ENCODE measurements at regions not wholly inside any gene's neighbourhood (a gene's known extent, or its start where the extent isn't known, plus 50 kb on each side); places are given as distances from the start of the nearest gene placed in this dataset.
"Not testable (repeated sequence)": the region's sequence is repeated elsewhere in the genome, so short reads cannot be mapped to it uniquely, and the experiment has no call there.

GRCh38 chr15:32313446-32314209 lies 89.5 kb downstream of the GOLGA8K start:
- not testable (repeated sequence) for H3K27ac ChIP-seq (ENCODE audit: low read depth in 1 of 2, low read length in 2 of 2); H3K4me1 ChIP-seq (ENCODE audit: control insufficient read depth in 4 of 4, insufficient read depth in 4 of 4, low read length in 3 of 4); H3K9me3 ChIP-seq (ENCODE audit: control insufficient read depth in 4 of 4, low read length in 3 of 4); H3K9ac ChIP-seq (ENCODE audit: low read depth in 1 of 2, low read length in 2 of 2); H3K27me3 ChIP-seq (ENCODE audit: control insufficient read depth in 4 of 4, insufficient read depth in 4 of 4, low read length in 3 of 4); H3K36me3 ChIP-seq (ENCODE audit: control insufficient read depth in 4 of 4, insufficient read depth in 3 of 4, low read depth in 1 of 4, low read length in 3 of 4); H3K4me3 ChIP-seq (ENCODE audit: low read depth in 1 of 3, low read length in 3 of 3); DNase-seq (ENCODE audit: low spot score)
- 69% methylated on average over 31 of the region's 77 CpGs for WGBS

GRCh38 chr15:32312721-32313120 lies 90.4 kb downstream of the GOLGA8K start:
- H3K9me3 ChIP-seq (ENCODE audit: control insufficient read depth in 4 of 4, low read length in 3 of 4); H3K9ac ChIP-seq (ENCODE audit: low read depth in 1 of 2, low read length in 2 of 2); H3K27ac ChIP-seq (ENCODE audit: low read depth in 1 of 2, low read length in 2 of 2); H3K4me3 ChIP-seq (ENCODE audit: low read depth in 1 of 3, low read length in 3 of 3); DNase-seq (ENCODE audit: low spot score); H3K27me3 ChIP-seq (ENCODE audit: control insufficient read depth in 4 of 4, insufficient read depth in 4 of 4, low read length in 3 of 4); H3K4me1 ChIP-seq (ENCODE audit: control insufficient read depth in 4 of 4, insufficient read depth in 4 of 4, low read length in 3 of 4); H3K36me3 ChIP-seq (ENCODE audit: control insufficient read depth in 4 of 4, insufficient read depth in 3 of 4, low read depth in 1 of 4, low read length in 3 of 4): not testable (repeated sequence)
- WGBS: 11% methylated on average over 26 of the region's 37 CpGs

GRCh38 chr15:32307592-32307991 lies 95.5 kb downstream of the GOLGA8K start:
- not testable (repeated sequence) for H3K36me3 ChIP-seq (ENCODE audit: control insufficient read depth in 4 of 4, insufficient read depth in 3 of 4, low read depth in 1 of 4, low read length in 3 of 4); H3K9me3 ChIP-seq (ENCODE audit: control insufficient read depth in 4 of 4, low read length in 3 of 4); H3K4me1 ChIP-seq (ENCODE audit: control insufficient read depth in 4 of 4, insufficient read depth in 4 of 4, low read length in 3 of 4); H3K9ac ChIP-seq (ENCODE audit: low read depth in 1 of 2, low read length in 2 of 2); DNase-seq (ENCODE audit: low spot score); H3K4me3 ChIP-seq (ENCODE audit: low read depth in 1 of 3, low read length in 3 of 3); H3K27ac ChIP-seq (ENCODE audit: low read depth in 1 of 2, low read length in 2 of 2); H3K27me3 ChIP-seq (ENCODE audit: control insufficient read depth in 4 of 4, insufficient read depth in 4 of 4, low read length in 3 of 4)
- 54% methylated on average over 5 of the region's 5 CpGs for WGBS

GRCh38 chr15:32276200-32276830 lies 126.8 kb downstream of the GOLGA8K start:
- not testable (repeated sequence) for H3K4me1 ChIP-seq (ENCODE audit: control insufficient read depth in 4 of 4, insufficient read depth in 4 of 4, low read length in 3 of 4); H3K4me3 ChIP-seq (ENCODE audit: low read depth in 1 of 3, low read length in 3 of 3); H3K36me3 ChIP-seq (ENCODE audit: control insufficient read depth in 4 of 4, insufficient read depth in 3 of 4, low read depth in 1 of 4, low read length in 3 of 4); DNase-seq (ENCODE audit: low spot score); H3K27ac ChIP-seq (ENCODE audit: low read depth in 1 of 2, low read length in 2 of 2); H3K27me3 ChIP-seq (ENCODE audit: control insufficient read depth in 4 of 4, insufficient read depth in 4 of 4, low read length in 3 of 4); H3K9ac ChIP-seq (ENCODE audit: low read depth in 1 of 2, low read length in 2 of 2); H3K9me3 ChIP-seq (ENCODE audit: control insufficient read depth in 4 of 4, low read length in 3 of 4)
- 25% methylated on average over 3 of the region's 21 CpGs for WGBS

GRCh38 chr15:32253958-32254357 lies 149.1 kb downstream of the GOLGA8K start:
- not testable (repeated sequence) for H3K36me3 ChIP-seq (ENCODE audit: control insufficient read depth in 4 of 4, insufficient read depth in 3 of 4, low read depth in 1 of 4, low read length in 3 of 4)
- WGBS: 88% methylated on average over 3 of the region's 7 CpGs

GRCh38 chr15:32249207-32249606 lies 153.9 kb downstream of the GOLGA8K start:
- not testable (repeated sequence) for H3K9me3 ChIP-seq (ENCODE audit: control insufficient read depth in 4 of 4, low read length in 3 of 4); H3K27ac ChIP-seq (ENCODE audit: low read depth in 1 of 2, low read length in 2 of 2); DNase-seq (ENCODE audit: low spot score); H3K4me1 ChIP-seq (ENCODE audit: control insufficient read depth in 4 of 4, insufficient read depth in 4 of 4, low read length in 3 of 4); H3K9ac ChIP-seq (ENCODE audit: low read depth in 1 of 2, low read length in 2 of 2); H3K4me3 ChIP-seq (ENCODE audit: low read depth in 1 of 3, low read length in 3 of 3); H3K27me3 ChIP-seq (ENCODE audit: control insufficient read depth in 4 of 4, insufficient read depth in 4 of 4, low read length in 3 of 4); H3K36me3 ChIP-seq (ENCODE audit: control insufficient read depth in 4 of 4, insufficient read depth in 3 of 4, low read depth in 1 of 4, low read length in 3 of 4)
- WGBS: 78% methylated on average over 1 of the region's 1 CpG

More at GRCh38 chr15:32253958-32254357, 149.1 kb downstream of the GOLGA8K start:
- not testable (repeated sequence) for H3K9ac ChIP-seq (ENCODE audit: low read depth in 1 of 2, low read length in 2 of 2); DNase-seq (ENCODE audit: low spot score); H3K27ac ChIP-seq (ENCODE audit: low read depth in 1 of 2, low read length in 2 of 2); H3K4me3 ChIP-seq (ENCODE audit: low read depth in 1 of 3, low read length in 3 of 3); H3K9me3 ChIP-seq (ENCODE audit: control insufficient read depth in 4 of 4, low read length in 3 of 4); H3K4me1 ChIP-seq (ENCODE audit: control insufficient read depth in 4 of 4, insufficient read depth in 4 of 4, low read length in 3 of 4); H3K27me3 ChIP-seq (ENCODE audit: control insufficient read depth in 4 of 4, insufficient read depth in 4 of 4, low read length in 3 of 4)

- not testable (repeated sequence) for DNase-seq (ENCODE audit: low spot score); H3K9ac ChIP-seq (ENCODE audit: low read depth in 1 of 2, low read length in 2 of 2); H3K36me3 ChIP-seq (ENCODE audit: control insufficient read depth in 4 of 4, insufficient read depth in 3 of 4, low read depth in 1 of 4, low read length in 3 of 4); H3K27ac ChIP-seq (ENCODE audit: low read depth in 1 of 2, low read length in 2 of 2); H3K9me3 ChIP-seq (ENCODE audit: control insufficient read depth in 4 of 4, low read length in 3 of 4); H3K27me3 ChIP-seq (ENCODE audit: control insufficient read depth in 4 of 4, insufficient read depth in 4 of 4, low read length in 3 of 4); H3K4me3 ChIP-seq (ENCODE audit: low read depth in 1 of 3, low read length in 3 of 3); H3K4me1 ChIP-seq (ENCODE audit: control insufficient read depth in 4 of 4, insufficient read depth in 4 of 4, low read length in 3 of 4)
- no CpG with 5 or more reads among the region's 10 CpGs for WGBS
Observed at GRCh38 chr15:32243727-32244126, 159.4 kb downstream of the GOLGA8K start.

GRCh38 chr15:32242780-32243528 lies 160.1 kb downstream of the GOLGA8K start:
- not testable (repeated sequence) for H3K9me3 ChIP-seq (ENCODE audit: control insufficient read depth in 4 of 4, low read length in 3 of 4); H3K4me3 ChIP-seq (ENCODE audit: low read depth in 1 of 3, low read length in 3 of 3); DNase-seq (ENCODE audit: low spot score); H3K27me3 ChIP-seq (ENCODE audit: control insufficient read depth in 4 of 4, insufficient read depth in 4 of 4, low read length in 3 of 4); H3K9ac ChIP-seq (ENCODE audit: low read depth in 1 of 2, low read length in 2 of 2); H3K27ac ChIP-seq (ENCODE audit: low read depth in 1 of 2, low read length in 2 of 2); H3K4me1 ChIP-seq (ENCODE audit: control insufficient read depth in 4 of 4, insufficient read depth in 4 of 4, low read length in 3 of 4); H3K36me3 ChIP-seq (ENCODE audit: control insufficient read depth in 4 of 4, insufficient read depth in 3 of 4, low read depth in 1 of 4, low read length in 3 of 4)
- 95% methylated on average over 7 of the region's 14 CpGs for WGBS
